ENCODE measurements at regions not wholly inside any gene's neighbourhood (a gene's known extent, or its start where the extent isn't known, plus 50 kb on each side); places are given as distances from the start of the nearest gene placed in this dataset.

GRCh38 chr18:27688581-27688980 lies 488.3 kb downstream of the CDH2 start:
- no peak for DNase-seq

GRCh38 chr18:27687351-27687979 lies 489.5 kb downstream of the CDH2 start:
- DNase-seq: no peak

GRCh38 chr18:27685807-27686412 lies 491.0 kb downstream of the CDH2 start:
- no peak for DNase-seq

- DNase-seq: no peak
Observed at GRCh38 chr18:27685091-27685490, 491.8 kb downstream of the CDH2 start.

- DNase-seq: no peak
Observed at GRCh38 chr18:27674411-27674810, 489.3 kb upstream of the CHST9 start.

GRCh38 chr18:27673861-27674260 lies 488.8 kb upstream of the CHST9 start:
- DNase-seq: no peak

GRCh38 chr18:27668158-27668557 lies 483.1 kb upstream of the CHST9 start:
- DNase-seq: no peak

GRCh38 chr18:27667064-27667463 lies 482.0 kb upstream of the CHST9 start:
- no peak for DNase-seq

- no peak for DNase-seq
Observed at GRCh38 chr18:27666016-27666415, 480.9 kb upstream of the CHST9 start.

GRCh38 chr18:27665264-27665799 lies 480.2 kb upstream of the CHST9 start:
- DNase-seq: no peak

GRCh38 chr18:27662949-27663348 lies 477.8 kb upstream of the CHST9 start:
- DNase-seq: no peak

- DNase-seq: no peak
Observed at GRCh38 chr18:27662537-27662936, 477.4 kb upstream of the CHST9 start.

GRCh38 chr18:27661320-27662018 lies 476.4 kb upstream of the CHST9 start:
- no peak for DNase-seq

- DNase-seq: no peak
Observed at GRCh38 chr18:27656905-27657304, 471.8 kb upstream of the CHST9 start.

GRCh38 chr18:27656167-27656778 lies 471.2 kb upstream of the CHST9 start:
- DNase-seq: no peak

- DNase-seq: no peak
Observed at GRCh38 chr18:27653247-27653646, 468.1 kb upstream of the CHST9 start.

GRCh38 chr18:27652480-27653121 lies 467.5 kb upstream of the CHST9 start:
- DNase-seq: no peak

- no peak for DNase-seq
Observed at GRCh38 chr18:27649621-27650020, 464.5 kb upstream of the CHST9 start.

GRCh38 chr18:27645929-27646328 lies 460.8 kb upstream of the CHST9 start:
- no peak for DNase-seq

GRCh38 chr18:27636576-27637085 lies 451.5 kb upstream of the CHST9 start:
- DNase-seq: no peak

- no peak for DNase-seq
Observed at GRCh38 chr18:27632706-27633105, 447.6 kb upstream of the CHST9 start.

GRCh38 chr18:27627927-27628326 lies 442.8 kb upstream of the CHST9 start:
- no peak for DNase-seq

Data from skin of body (tissue), 1 donor.